ENCODE measurements at regions not wholly inside any gene's neighbourhood (a gene's known extent, or its start where the extent isn't known, plus 50 kb on each side); places are given as distances from the start of the nearest gene placed in this dataset.

GRCh38 chr5:7012057-7012456, 298.8 kb downstream of the TENT4A start:
- TF ChIP-seq ZFX (IDR thresholded peaks at IDR 0.05; ENCODE audit: borderline replicate concordance) (no peak), CTCF (IDR thresholded peaks at IDR 0.05) (no peak)
- no peak overlapping the region for H3K27ac ChIP-seq

- no peak overlapping the region for H3K27ac ChIP-seq
- TF ChIP-seq ZFX (IDR thresholded peaks at IDR 0.05; ENCODE audit: borderline replicate concordance) (no peak), CTCF (IDR thresholded peaks at IDR 0.05) (no peak)
These were observed 301.4 kb downstream of the TENT4A start for GRCh38 chr5:7014611-7015010.

- TF ChIP-seq CTCF (IDR thresholded peaks at IDR 0.05) (peak; percentile 52), ZFX (IDR thresholded peaks at IDR 0.05; ENCODE audit: borderline replicate concordance) (no peak)
- H3K27ac ChIP-seq, result no peak overlapping the region
These were observed 302.5 kb downstream of the TENT4A start for GRCh38 chr5:7015586-7016256.

GRCh38 chr5:7016999-7017747, 303.9 kb downstream of the TENT4A start:
- TF ChIP-seq CTCF (IDR thresholded peaks at IDR 0.05) (no peak), ZFX (IDR thresholded peaks at IDR 0.05; ENCODE audit: borderline replicate concordance) (no peak)
- no peak overlapping the region for H3K27ac ChIP-seq

- H3K27ac ChIP-seq, result no peak overlapping the region
- TF ChIP-seq ZFX (IDR thresholded peaks at IDR 0.05; ENCODE audit: borderline replicate concordance) (no peak), CTCF (IDR thresholded peaks at IDR 0.05) (no peak)
These were observed 305.0 kb downstream of the TENT4A start for GRCh38 chr5:7018198-7018597.

- TF ChIP-seq ZFX (IDR thresholded peaks at IDR 0.05; ENCODE audit: borderline replicate concordance), result no peak
- no peak for TF ChIP-seq CTCF (IDR thresholded peaks at IDR 0.05)
- H3K27ac ChIP-seq, result no peak overlapping the region
These were observed 305.4 kb downstream of the TENT4A start for GRCh38 chr5:7018601-7019000.

GRCh38 chr5:7036192-7036835, 323.1 kb downstream of the TENT4A start:
- TF ChIP-seq CTCF (IDR thresholded peaks at IDR 0.05) (no peak), ZFX (IDR thresholded peaks at IDR 0.05; ENCODE audit: borderline replicate concordance) (no peak)
- H3K27ac ChIP-seq, result no peak overlapping the region
